ENCODE measurements at regions not wholly inside any gene's neighbourhood (a gene's known extent, or its start where the extent isn't known, plus 50 kb on each side); places are given as distances from the start of the nearest gene placed in this dataset.
"Not testable (repeated sequence)": the region's sequence is repeated elsewhere in the genome, so short reads cannot be mapped to it uniquely, and the experiment has no call there.

- DNase-seq = no peak
- H3K9me3 ChIP-seq = no peaks in the 10 kb centered on the region
These were observed 73.6 kb upstream of the RASSF8 start for GRCh38 chr12:25884920-25885234.

GRCh38 chr12:25886396-25886795, 72.1 kb upstream of the RASSF8 start:
- H3K4me3 ChIP-seq (ENCODE audit: low read depth, low read length) = no peak overlapping the region
- H3K4me1 ChIP-seq = no peaks in the 10 kb centered on the region
- no peaks in the 10 kb centered on the region for H3K9me3 ChIP-seq
- no peaks in the 10 kb centered on the region for H3K36me3 ChIP-seq
- no peak for TF ChIP-seq CTCF (IDR thresholded peaks at IDR 0.05; ENCODE audit: low read depth, low read length)
- no peak for DNase-seq
- no peaks in the 10 kb centered on the region for H3K27me3 ChIP-seq

More at GRCh38 chr12:25884920-25885234, 73.6 kb upstream of the RASSF8 start:
- no peak overlapping the region for H3K4me3 ChIP-seq (ENCODE audit: low read depth, low read length)
- H3K27me3 ChIP-seq = no peaks in the 10 kb centered on the region
- H3K4me1 ChIP-seq = no peaks in the 10 kb centered on the region
- H3K36me3 ChIP-seq = no peaks in the 10 kb centered on the region
- no peak for TF ChIP-seq CTCF (IDR thresholded peaks at IDR 0.05; ENCODE audit: low read depth, low read length)

- no peaks in the 10 kb centered on the region for H3K36me3 ChIP-seq
- DNase-seq = no peak
- H3K4me3 ChIP-seq (ENCODE audit: low read depth, low read length) = no peak overlapping the region
- no peaks in the 10 kb centered on the region for H3K9me3 ChIP-seq
- no peaks in the 10 kb centered on the region for H3K27me3 ChIP-seq
- no peaks in the 10 kb centered on the region for H3K4me1 ChIP-seq
- TF ChIP-seq CTCF (IDR thresholded peaks at IDR 0.05; ENCODE audit: low read depth, low read length) = no peak
These were observed 71.1 kb upstream of the RASSF8 start for GRCh38 chr12:25887367-25887766.

- Histone ChIP-seq H3K9me3 (no peaks in the 10 kb centered on the region), H3K4me3 (ENCODE audit: low read depth, low read length) (no peak overlapping the region), H3K36me3 (no peaks in the 10 kb centered on the region), H3K27me3 (no peaks in the 10 kb centered on the region), H3K4me1 (no peaks in the 10 kb centered on the region)
- TF ChIP-seq CTCF (IDR thresholded peaks at IDR 0.05; ENCODE audit: low read depth, low read length) = no peak
- DNase-seq = no peak
These were observed 69.3 kb upstream of the RASSF8 start for GRCh38 chr12:25889185-25889584.

GRCh38 chr12:25891095-25891494, 67.4 kb upstream of the RASSF8 start:
- not testable (repeated sequence) for H3K27me3 ChIP-seq; H3K36me3 ChIP-seq; H3K9me3 ChIP-seq; H3K4me3 ChIP-seq (ENCODE audit: low read depth, low read length); DNase-seq; H3K4me1 ChIP-seq

- Histone ChIP-seq H3K4me1 (no peaks in the 10 kb centered on the region), H3K9me3 (no peaks in the 10 kb centered on the region), H3K36me3 (no peaks in the 10 kb centered on the region), H3K27me3 (no peaks in the 10 kb centered on the region; the same call in 1 of the 2 replicates), H3K4me3 (ENCODE audit: low read depth, low read length) (no peak overlapping the region)
- no peak for DNase-seq
- no peak for TF ChIP-seq CTCF (IDR thresholded peaks at IDR 0.05; ENCODE audit: low read depth, low read length)
These were observed 63.7 kb upstream of the RASSF8 start for GRCh38 chr12:25894759-25895158.

- Histone ChIP-seq H3K27me3 (no peaks in the 10 kb centered on the region; the same call in 1 of the 2 replicates), H3K36me3 (no peaks in the 10 kb centered on the region), H3K4me1 (no peaks in the 10 kb centered on the region), H3K4me3 (ENCODE audit: low read depth, low read length) (no peak overlapping the region), H3K9me3 (no peaks in the 10 kb centered on the region)
- no peak for DNase-seq
- TF ChIP-seq CTCF (IDR thresholded peaks at IDR 0.05; ENCODE audit: low read depth, low read length) = no peak
These were observed 61.5 kb upstream of the RASSF8 start for GRCh38 chr12:25896981-25897380.
